DND-41 (cell line): ENCODE measurements at regions not wholly inside any gene's neighbourhood (a gene's known extent, or its start where the extent isn't known, plus 50 kb on each side); places are given as distances from the start of the nearest gene placed in this dataset.

ENCODE experiments used
- ATAC-seq: fragments of 200-7000 bp; cut with Tn5 transposase; 3 replicates; pipeline ENCODE4 v1.9.1; 2021; ENCODE audit warnings: low read depth; ENCODE audit not compliant: insufficient read depth
- DNase-seq: peaks from one replicate; pipeline ENCODE4 v3.0.0-alpha.2; 2020
- H2AFZ ChIP-seq: 2 replicates; pipeline ENCODE4 v1.6.0; 2012; ENCODE audit warnings: low read depth, low read length
- H3K27ac ChIP-seq: 2 replicates; pipeline ENCODE4 v1.5.1; 2012; ENCODE audit warnings: low read length, inconsistent platforms
- H3K27me3 ChIP-seq: fragments of 200-600 bp; sonication (generic); 2 replicates; pipeline ENCODE4 v1.6.0; 2012; ENCODE audit warnings: low read length, mild to moderate bottlenecking, inconsistent platforms; ENCODE audit not compliant: insufficient read depth, poor library complexity
- H3K36me3 ChIP-seq: 2 replicates; pipeline ENCODE4 v1.5.1; 2012; ENCODE audit warnings: low read length, inconsistent platforms; ENCODE audit not compliant: insufficient read depth
- H3K4me1 ChIP-seq: 2 replicates; pipeline ENCODE4 v1.5.1; 2012; ENCODE audit warnings: mild to moderate bottlenecking, low read length; ENCODE audit not compliant: insufficient read depth
- H3K4me2 ChIP-seq: 2 replicates; pipeline ENCODE4 v1.6.0; 2012; ENCODE audit warnings: mild to moderate bottlenecking, moderate library complexity, low read length, inconsistent platforms; ENCODE audit not compliant: insufficient read depth
- H3K4me3 ChIP-seq, 2 experiments: fragments of 200-600 bp in 1 of 2; shearing (Covaris generic) in 1 of 2; 2 replicates each; pipeline ENCODE4 v1.5.1; 2012 to 2016; ENCODE audit warnings: inconsistent platforms in 2 of 2, low read length in 2 of 2, mild to moderate bottlenecking in 2 of 2, low read depth in 1 of 2, moderate library complexity in 1 of 2
- H3K79me2 ChIP-seq: 2 replicates; pipeline ENCODE4 v1.6.0; 2012; ENCODE audit warnings: low read length, inconsistent platforms; ENCODE audit not compliant: insufficient read depth
- H3K9ac ChIP-seq: 2 replicates; pipeline ENCODE4 v1.6.0; 2012; ENCODE audit warnings: low read depth, mild to moderate bottlenecking, inconsistent platforms, low read length, moderate library complexity
- H3K9me3 ChIP-seq: 2 replicates; pipeline ENCODE4 v1.5.1; 2012; ENCODE audit warnings: low read length, moderate library complexity, mild to moderate bottlenecking, inconsistent platforms; ENCODE audit not compliant: insufficient read depth, severe bottlenecking
- H4K20me1 ChIP-seq: 2 replicates; pipeline ENCODE4 v1.6.0; 2012; ENCODE audit warnings: low read length; ENCODE audit not compliant: insufficient read depth
- EZH2 ChIP-seq: IDR thresholded peaks from 3 replicates; pipeline ENCODE4 v1.6.1; 2012; ENCODE audit warnings: borderline replicate concordance, low read depth, mild to moderate bottlenecking, moderate library complexity, low read length, inconsistent platforms; ENCODE audit not compliant: severe bottlenecking
- TF ChIP-seq, protein P1 (sequence below): IDR thresholded peaks from 2 replicates; pipeline ENCODE4 v1.5.1; 2012; ENCODE audit warnings: borderline replicate concordance, low read length, moderate library complexity, mild to moderate bottlenecking; ENCODE audit not compliant: poor library complexity, severe bottlenecking; ENCODE audit errors: extremely low read depth

DNA sequence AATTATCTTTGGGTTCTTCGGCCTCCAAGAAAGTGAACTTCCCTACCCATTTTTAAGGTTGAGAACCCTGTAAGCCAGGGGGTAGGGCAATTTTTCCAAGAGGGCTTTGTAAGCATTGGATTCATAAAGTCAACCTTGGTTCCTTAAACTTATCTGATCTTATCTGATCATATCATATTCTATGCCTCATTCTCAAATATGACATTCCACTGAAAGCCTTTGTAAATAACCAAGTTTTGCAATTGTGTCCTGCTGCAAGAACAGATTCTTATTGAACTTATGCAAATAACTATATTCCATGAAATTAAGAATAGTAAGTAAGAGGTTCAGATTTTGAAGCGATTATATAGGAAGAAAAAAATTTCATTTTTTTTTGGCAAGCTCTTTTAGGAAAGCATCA is 649.5 kb downstream of the LRRC70 start:
- H3K4me2 ChIP-seq = no peak overlapping the region
- H3K9ac ChIP-seq = no peak overlapping the region
- no peak overlapping the region for H3K4me3 ChIP-seq
- no peaks in the 10 kb centered on the region for H3K4me1 ChIP-seq
- H4K20me1 ChIP-seq = no peaks in the 10 kb centered on the region
- no peak for DNase-seq
- H3K27ac ChIP-seq = no peak overlapping the region
- H3K79me2 ChIP-seq = no peaks in the 10 kb centered on the region
- H2AFZ ChIP-seq = no peak overlapping the region
- no peaks in the 10 kb centered on the region for H3K27me3 ChIP-seq
- TF ChIP-seq, protein P1, sequence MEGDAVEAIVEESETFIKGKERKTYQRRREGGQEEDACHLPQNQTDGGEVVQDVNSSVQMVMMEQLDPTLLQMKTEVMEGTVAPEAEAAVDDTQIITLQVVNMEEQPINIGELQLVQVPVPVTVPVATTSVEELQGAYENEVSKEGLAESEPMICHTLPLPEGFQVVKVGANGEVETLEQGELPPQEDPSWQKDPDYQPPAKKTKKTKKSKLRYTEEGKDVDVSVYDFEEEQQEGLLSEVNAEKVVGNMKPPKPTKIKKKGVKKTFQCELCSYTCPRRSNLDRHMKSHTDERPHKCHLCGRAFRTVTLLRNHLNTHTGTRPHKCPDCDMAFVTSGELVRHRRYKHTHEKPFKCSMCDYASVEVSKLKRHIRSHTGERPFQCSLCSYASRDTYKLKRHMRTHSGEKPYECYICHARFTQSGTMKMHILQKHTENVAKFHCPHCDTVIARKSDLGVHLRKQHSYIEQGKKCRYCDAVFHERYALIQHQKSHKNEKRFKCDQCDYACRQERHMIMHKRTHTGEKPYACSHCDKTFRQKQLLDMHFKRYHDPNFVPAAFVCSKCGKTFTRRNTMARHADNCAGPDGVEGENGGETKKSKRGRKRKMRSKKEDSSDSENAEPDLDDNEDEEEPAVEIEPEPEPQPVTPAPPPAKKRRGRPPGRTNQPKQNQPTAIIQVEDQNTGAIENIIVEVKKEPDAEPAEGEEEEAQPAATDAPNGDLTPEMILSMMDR = no peak
- no peak for TF ChIP-seq EZH2
- no peaks in the 10 kb centered on the region for H3K9me3 ChIP-seq
- no peak for ATAC-seq
- H3K36me3 ChIP-seq = no peaks in the 10 kb centered on the region

DNA sequence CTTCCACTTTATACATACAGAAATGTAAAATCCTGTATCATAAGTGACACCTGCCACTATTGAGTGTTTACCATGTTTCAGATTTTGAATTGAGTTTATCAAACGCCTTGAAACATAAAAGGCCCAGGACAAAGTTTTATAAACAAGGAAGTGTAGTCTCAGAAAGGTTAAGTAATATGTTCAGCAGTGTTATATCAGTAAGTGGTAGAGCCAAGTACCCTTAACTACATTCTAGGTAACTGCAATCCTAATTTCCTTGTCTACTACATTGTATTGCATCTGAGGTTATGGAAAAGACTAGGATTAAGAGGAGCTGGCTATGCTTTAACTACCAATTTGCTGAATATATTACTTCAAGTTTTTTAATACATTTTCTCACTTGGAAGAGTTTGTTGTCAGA is 641.6 kb downstream of the LRRC70 start:
- no peaks in the 10 kb centered on the region for H3K36me3 ChIP-seq
- H3K4me3 ChIP-seq = no peak overlapping the region
- no peak overlapping the region for H3K4me2 ChIP-seq
- H3K79me2 ChIP-seq = no peaks in the 10 kb centered on the region
- DNase-seq = no peak
- H3K27ac ChIP-seq = no peak overlapping the region
- H3K9me3 ChIP-seq = no peaks in the 10 kb centered on the region
- TF ChIP-seq, protein P1 = no peak
- TF ChIP-seq EZH2 = no peak
- no peaks in the 10 kb centered on the region for H3K27me3 ChIP-seq
- H2AFZ ChIP-seq = no peak overlapping the region
- no peaks in the 10 kb centered on the region for H3K4me1 ChIP-seq
- H4K20me1 ChIP-seq = no peaks in the 10 kb centered on the region
- H3K9ac ChIP-seq = no peak overlapping the region
- no peak for ATAC-seq

DNA sequence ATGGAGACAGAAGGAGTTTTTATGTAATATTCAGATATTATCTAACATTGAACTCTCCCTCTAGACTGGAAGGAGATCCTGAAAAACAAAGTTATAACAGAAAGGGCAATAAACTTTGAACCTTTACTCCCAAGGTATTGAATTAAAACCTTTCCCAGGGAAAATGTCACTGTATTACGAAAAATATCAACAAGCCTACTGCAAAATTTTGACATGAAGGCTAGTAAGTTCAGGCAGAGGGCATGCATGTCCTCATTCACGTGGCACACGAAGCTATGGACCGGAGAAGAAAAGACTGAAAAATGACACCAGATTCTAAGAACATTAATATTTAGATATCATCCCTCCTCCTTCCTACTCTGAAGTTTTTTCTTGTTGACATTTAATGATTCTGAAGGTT is 638.8 kb downstream of the LRRC70 start:
- Histone ChIP-seq H3K79me2 (no peaks in the 10 kb centered on the region), H4K20me1 (no peaks in the 10 kb centered on the region), H3K4me2 (no peak overlapping the region), H3K27me3 (no peaks in the 10 kb centered on the region), H3K36me3 (no peaks in the 10 kb centered on the region), H3K4me1 (no peaks in the 10 kb centered on the region), H3K9ac (no peak overlapping the region), H3K4me3 (no peak overlapping the region), H3K27ac (no peak overlapping the region), H3K9me3 (no peaks in the 10 kb centered on the region), H2AFZ (no peak overlapping the region)
- no peak for TF ChIP-seq EZH2
- TF ChIP-seq, protein P1 = no peak
- DNase-seq (no peak), ATAC-seq (no peak)

DNA sequence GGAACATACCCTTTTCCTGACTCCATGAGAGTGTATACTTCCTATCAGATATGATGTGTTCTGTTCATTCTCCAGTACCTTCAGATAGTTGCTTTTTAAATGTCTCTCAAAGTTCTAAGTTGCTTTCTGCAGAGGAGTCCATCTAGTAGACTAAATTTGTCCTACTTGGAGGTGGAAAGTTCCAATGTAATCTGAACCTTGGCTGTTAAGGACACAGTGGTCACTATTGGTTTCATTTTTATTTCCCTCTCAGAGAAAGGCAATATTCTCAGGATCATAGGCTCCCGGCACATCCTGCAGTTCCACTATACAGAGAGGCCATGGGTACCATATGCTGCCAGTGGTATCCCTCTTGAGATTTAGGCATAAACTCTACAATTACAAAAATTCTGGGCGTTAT is 634.6 kb downstream of the LRRC70 start:
- Histone ChIP-seq H3K9ac (no peak overlapping the region), H3K79me2 (no peaks in the 10 kb centered on the region), H3K9me3 (no peaks in the 10 kb centered on the region), H3K36me3 (no peaks in the 10 kb centered on the region), H3K4me1 (no peaks in the 10 kb centered on the region), H3K4me2 (no peak overlapping the region), H2AFZ (no peak overlapping the region), H3K4me3 (no peak overlapping the region), H3K27me3 (no peaks in the 10 kb centered on the region), H4K20me1 (no peaks in the 10 kb centered on the region), H3K27ac (no peak overlapping the region)
- ATAC-seq (no peak), DNase-seq (no peak)
- TF ChIP-seq EZH2 = no peak
- TF ChIP-seq, protein P1 = no peak
